DND-41 (cell line): ENCODE measurements at regions not wholly inside any gene's neighbourhood (a gene's known extent, or its start where the extent isn't known, plus 50 kb on each side); places are given as distances from the start of the nearest gene placed in this dataset.

Source experiments
- ATAC-seq: fragments of 200-7000 bp; cut with Tn5 transposase; 3 replicates; pipeline ENCODE4 v1.9.1; 2021; ENCODE audit warnings: low read depth; ENCODE audit not compliant: insufficient read depth
- DNase-seq: peaks from one replicate; pipeline ENCODE4 v3.0.0-alpha.2; 2020
- H2AFZ ChIP-seq: 2 replicates; pipeline ENCODE4 v1.6.0; 2012; ENCODE audit warnings: low read depth, low read length
- H3K27ac ChIP-seq: 2 replicates; pipeline ENCODE4 v1.5.1; 2012; ENCODE audit warnings: low read length, inconsistent platforms
- H3K27me3 ChIP-seq: fragments of 200-600 bp; sonication (generic); 2 replicates; pipeline ENCODE4 v1.6.0; 2012; ENCODE audit warnings: low read length, mild to moderate bottlenecking, inconsistent platforms; ENCODE audit not compliant: insufficient read depth, poor library complexity
- H3K36me3 ChIP-seq: 2 replicates; pipeline ENCODE4 v1.5.1; 2012; ENCODE audit warnings: low read length, inconsistent platforms; ENCODE audit not compliant: insufficient read depth
- H3K4me1 ChIP-seq: 2 replicates; pipeline ENCODE4 v1.5.1; 2012; ENCODE audit warnings: mild to moderate bottlenecking, low read length; ENCODE audit not compliant: insufficient read depth
- H3K4me2 ChIP-seq: 2 replicates; pipeline ENCODE4 v1.6.0; 2012; ENCODE audit warnings: mild to moderate bottlenecking, moderate library complexity, low read length, inconsistent platforms; ENCODE audit not compliant: insufficient read depth
- H3K4me3 ChIP-seq, 2 experiments: fragments of 200-600 bp in 1 of 2; shearing (Covaris generic) in 1 of 2; 2 replicates each; pipeline ENCODE4 v1.5.1; 2012 to 2016; ENCODE audit warnings: inconsistent platforms in 2 of 2, low read length in 2 of 2, mild to moderate bottlenecking in 2 of 2, low read depth in 1 of 2, moderate library complexity in 1 of 2
- H3K79me2 ChIP-seq: 2 replicates; pipeline ENCODE4 v1.6.0; 2012; ENCODE audit warnings: low read length, inconsistent platforms; ENCODE audit not compliant: insufficient read depth
- H3K9ac ChIP-seq: 2 replicates; pipeline ENCODE4 v1.6.0; 2012; ENCODE audit warnings: low read depth, mild to moderate bottlenecking, inconsistent platforms, low read length, moderate library complexity
- H3K9me3 ChIP-seq: 2 replicates; pipeline ENCODE4 v1.5.1; 2012; ENCODE audit warnings: low read length, moderate library complexity, mild to moderate bottlenecking, inconsistent platforms; ENCODE audit not compliant: insufficient read depth, severe bottlenecking
- H4K20me1 ChIP-seq: 2 replicates; pipeline ENCODE4 v1.6.0; 2012; ENCODE audit warnings: low read length; ENCODE audit not compliant: insufficient read depth
- EZH2 ChIP-seq: IDR thresholded peaks from 3 replicates; pipeline ENCODE4 v1.6.1; 2012; ENCODE audit warnings: borderline replicate concordance, low read depth, mild to moderate bottlenecking, moderate library complexity, low read length, inconsistent platforms; ENCODE audit not compliant: severe bottlenecking
- TF ChIP-seq, protein P1 (sequence below): IDR thresholded peaks from 2 replicates; pipeline ENCODE4 v1.5.1; 2012; ENCODE audit warnings: borderline replicate concordance, low read length, moderate library complexity, mild to moderate bottlenecking; ENCODE audit not compliant: poor library complexity, severe bottlenecking; ENCODE audit errors: extremely low read depth

- Histone ChIP-seq H2AFZ (no peak overlapping the region), H3K79me2 (no peaks in the 10 kb centered on the region), H4K20me1 (no peaks in the 10 kb centered on the region), H3K27ac (peak overlapping the region; percentile 61), H3K4me1 (peaks cover 28% of the 10 kb centered on the region), H3K9ac (0 out of 2 replicates have a peak overlapping the region, but pooled peaks have one; percentile 11), H3K9me3 (no peaks in the 10 kb centered on the region), H3K27me3 (no peaks in the 10 kb centered on the region), H3K36me3 (no peaks in the 10 kb centered on the region), H3K4me3 (no peak overlapping the region), H3K4me2 (peak overlapping the region; percentile 8; the same call in 1 of the 2 replicates)
- DNase-seq (peak; percentile 85), ATAC-seq (peak; percentile 98)
- TF ChIP-seq EZH2: no peak
- TF ChIP-seq, protein P1, sequence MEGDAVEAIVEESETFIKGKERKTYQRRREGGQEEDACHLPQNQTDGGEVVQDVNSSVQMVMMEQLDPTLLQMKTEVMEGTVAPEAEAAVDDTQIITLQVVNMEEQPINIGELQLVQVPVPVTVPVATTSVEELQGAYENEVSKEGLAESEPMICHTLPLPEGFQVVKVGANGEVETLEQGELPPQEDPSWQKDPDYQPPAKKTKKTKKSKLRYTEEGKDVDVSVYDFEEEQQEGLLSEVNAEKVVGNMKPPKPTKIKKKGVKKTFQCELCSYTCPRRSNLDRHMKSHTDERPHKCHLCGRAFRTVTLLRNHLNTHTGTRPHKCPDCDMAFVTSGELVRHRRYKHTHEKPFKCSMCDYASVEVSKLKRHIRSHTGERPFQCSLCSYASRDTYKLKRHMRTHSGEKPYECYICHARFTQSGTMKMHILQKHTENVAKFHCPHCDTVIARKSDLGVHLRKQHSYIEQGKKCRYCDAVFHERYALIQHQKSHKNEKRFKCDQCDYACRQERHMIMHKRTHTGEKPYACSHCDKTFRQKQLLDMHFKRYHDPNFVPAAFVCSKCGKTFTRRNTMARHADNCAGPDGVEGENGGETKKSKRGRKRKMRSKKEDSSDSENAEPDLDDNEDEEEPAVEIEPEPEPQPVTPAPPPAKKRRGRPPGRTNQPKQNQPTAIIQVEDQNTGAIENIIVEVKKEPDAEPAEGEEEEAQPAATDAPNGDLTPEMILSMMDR: no peak
Measured at GRCh38 chr2:234164493-234165413, 114.3 kb downstream of the SPP2 start.

GRCh38 chr2:234163510-234164045, 113.1 kb downstream of the SPP2 start:
- no peak overlapping the region for H3K4me2 ChIP-seq
- H3K4me1 ChIP-seq: peaks cover 28% of the 10 kb centered on the region
- no peak for TF ChIP-seq EZH2
- TF ChIP-seq, protein P1: no peak
- DNase-seq (no peak), ATAC-seq (no peak)
- H3K27me3 ChIP-seq: no peaks in the 10 kb centered on the region
- H3K9ac ChIP-seq: no peak overlapping the region
- no peak overlapping the region for H3K4me3 ChIP-seq
- no peaks in the 10 kb centered on the region for H4K20me1 ChIP-seq
- H3K36me3 ChIP-seq: no peaks in the 10 kb centered on the region
- peak overlapping the region; percentile 61; the same call in 1 of the 2 replicates for H3K27ac ChIP-seq
- H3K79me2 ChIP-seq: no peaks in the 10 kb centered on the region
- H2AFZ ChIP-seq: no peak overlapping the region
- H3K9me3 ChIP-seq: no peaks in the 10 kb centered on the region

GRCh38 chr2:234162861-234163260, 112.4 kb downstream of the SPP2 start:
- TF ChIP-seq, protein P1: no peak
- TF ChIP-seq EZH2: no peak
- Histone ChIP-seq H3K27me3 (no peaks in the 10 kb centered on the region), H3K4me3 (no peak overlapping the region), H4K20me1 (no peaks in the 10 kb centered on the region), H3K4me1 (peaks cover 28% of the 10 kb centered on the region), H2AFZ (no peak overlapping the region), H3K9me3 (no peaks in the 10 kb centered on the region), H3K9ac (no peak overlapping the region), H3K27ac (no peak overlapping the region), H3K36me3 (no peaks in the 10 kb centered on the region), H3K4me2 (no peak overlapping the region), H3K79me2 (no peaks in the 10 kb centered on the region)
- no peak for DNase-seq
- ATAC-seq: no peak
